Stomach (tissue), 4 donors: ENCODE measurements at regions not wholly inside any gene's neighbourhood (a gene's known extent, or its start where the extent isn't known, plus 50 kb on each side); places are given as distances from the start of the nearest gene placed in this dataset.

ENCODE experiments used
- CTCF ChIP-seq, 7 experiments: fragments of 450-650 bp in 4 of 7; fragments of 200-600 bp in 3 of 7; sonication (generic) in 3 of 7; IDR thresholded peaks; one replicate each; pipeline ENCODE4 v1.5.1; 2016 to 2019; ENCODE audit warnings: antibody characterized with exemption in 7 of 7, control low read depth in 2 of 7, mild to moderate bottlenecking in 1 of 7
- EP300 ChIP-seq: sonication (generic); formaldehyde crosslinking; IDR thresholded peaks from one replicate; pipeline ENCODE4 v1.6.1; 2017; ENCODE audit warnings: antibody characterized with exemption
- POLR2A ChIP-seq, 4 donors: fragments of 450-650 bp; IDR thresholded peaks; one replicate each; pipeline ENCODE4 v1.6.1; 2016; ENCODE audit warnings: antibody characterized with exemption in 4 of 4, control low read depth in 2 of 4, mild to moderate bottlenecking in 1 of 4, moderate library complexity in 1 of 4
- POLR2AphosphoS5 ChIP-seq, 3 donors: sonication (generic); formaldehyde crosslinking; IDR thresholded peaks; one replicate each; pipeline ENCODE4 v1.6.1; 2016; ENCODE audit warnings: antibody characterized with exemption in 3 of 3

GRCh38 chr5:162995568-162995967 is 441.8 kb upstream of the CCNG1 start:
- TF ChIP-seq CTCF (IDR thresholded peaks at IDR 0.05) (no peak), POLR2A (IDR thresholded peaks at IDR 0.05) (no peak), POLR2AphosphoS5 (IDR thresholded peaks at IDR 0.05) (no peak), EP300 (no peak)
